Esophagus muscularis mucosa (tissue), 4 donors: ENCODE measurements at regions not wholly inside any gene's neighbourhood (a gene's known extent, or its start where the extent isn't known, plus 50 kb on each side); places are given as distances from the start of the nearest gene placed in this dataset.

ENCODE experiments used
- DNase-seq: peaks from one replicate; pipeline ENCODE4 v3.0.0-alpha.2; 2017; ENCODE audit errors: extremely low spot score
- H3K27ac ChIP-seq, 4 donors: fragments of 200-600 bp; sonication (generic); replicated peaks in 1 of 4; 1 replicate in 3 of 4; 2 replicates in 1 of 4; pipeline ENCODE4 v1.5.1; 2016 to 2019; ENCODE audit warnings: mild to moderate bottlenecking in 1 of 4
- H3K27me3 ChIP-seq, 4 donors: fragments of 200-600 bp; sonication (generic); one replicate each; pipeline versions ENCODE4 v1.5.1 to v1.6.0; 2016 to 2019
- H3K36me3 ChIP-seq, 4 donors: fragments of 200-600 bp; sonication (generic); one replicate each; pipeline ENCODE4 v1.5.1; 2016 to 2019
- H3K4me1 ChIP-seq, 4 donors: fragments of 200-600 bp; sonication (generic); one replicate each; pipeline ENCODE4 v1.5.1; 2016 to 2019
- H3K4me3 ChIP-seq, 4 donors: fragments of 200-600 bp; sonication (generic); 1 replicate in 2 of 4; 2 replicates in 2 of 4; pipeline ENCODE4 v1.5.1; 2016 to 2019; ENCODE audit warnings: mild to moderate bottlenecking in 4 of 4, moderate library complexity in 1 of 4
- H3K9me3 ChIP-seq, 4 donors: fragments of 200-600 bp; sonication (generic); 1 replicate in 3 of 4; 2 replicates in 1 of 4; pipeline ENCODE4 v1.5.1; 2016 to 2019
- EP300 ChIP-seq: sonication (generic); formaldehyde crosslinking; IDR thresholded peaks from one replicate; pipeline ENCODE4 v1.6.1; 2017; ENCODE audit warnings: antibody characterized with exemption
- POLR2A ChIP-seq: fragments of 450-650 bp; IDR thresholded peaks from one replicate; pipeline ENCODE4 v1.6.1; 2017; ENCODE audit warnings: antibody characterized with exemption, moderate library complexity, mild to moderate bottlenecking, low read depth
- POLR2AphosphoS5 ChIP-seq, 2 donors: sonication (generic); formaldehyde crosslinking; IDR thresholded peaks; one replicate each; pipeline ENCODE4 v1.6.1; 2017; ENCODE audit warnings: antibody characterized with exemption in 2 of 2
- WGBS: methylation state at CpG from one replicate; pipeline ENCODE4 v1.1.5; 2018; 5-methylcytosine and 5-hydroxymethylcytosine counted together
- intact Hi-C: fragments of 100-400 bp; cut with DNase I; formaldehyde crosslinking; loops from one replicate; pipeline ENCODE4 v1.15.1; 2023
- TF ChIP-seq, protein P1 (sequence below), 3 experiments: fragments of 200-600 bp in 2 of 3; fragments of 450-650 bp in 1 of 3; sonication (generic) in 2 of 3; IDR thresholded peaks; one replicate each; pipeline ENCODE4 v1.5.1; 2017 to 2019; ENCODE audit warnings: antibody characterized with exemption in 3 of 3, mild to moderate bottlenecking in 2 of 3, moderate library complexity in 1 of 3

DNA sequence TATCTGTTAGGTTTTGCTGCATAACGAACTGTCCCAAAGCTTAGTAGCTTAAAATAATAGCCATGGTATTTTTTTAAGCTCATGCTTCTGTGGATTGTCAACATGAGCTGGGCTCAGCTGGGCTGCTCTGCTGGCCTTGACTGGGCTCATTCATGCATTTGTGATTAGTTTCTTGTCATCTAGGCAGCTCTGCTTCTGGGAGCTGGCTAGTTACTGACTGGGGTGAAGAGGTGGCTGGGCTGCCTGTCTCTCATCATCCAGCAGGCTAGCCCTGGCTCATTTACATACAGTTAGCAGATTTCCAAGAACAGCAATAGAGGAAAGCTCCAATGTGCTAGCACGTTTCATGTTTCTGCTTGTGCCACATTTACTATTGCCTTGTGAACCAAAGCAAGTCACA lies 165.1 kb upstream of the PCSK2 start:
- H3K27ac ChIP-seq = no peak overlapping the region
- no peaks in the 10 kb centered on the region for H3K36me3 ChIP-seq
- H3K9me3 ChIP-seq = peaks cover 0 to 25% (median 11%) of the 10 kb centered on the region in 4 donors
- WGBS = 65% methylated on average over 2 of the region's 2 CpGs
- DNase-seq = no peak
- TF ChIP-seq, protein P1, sequence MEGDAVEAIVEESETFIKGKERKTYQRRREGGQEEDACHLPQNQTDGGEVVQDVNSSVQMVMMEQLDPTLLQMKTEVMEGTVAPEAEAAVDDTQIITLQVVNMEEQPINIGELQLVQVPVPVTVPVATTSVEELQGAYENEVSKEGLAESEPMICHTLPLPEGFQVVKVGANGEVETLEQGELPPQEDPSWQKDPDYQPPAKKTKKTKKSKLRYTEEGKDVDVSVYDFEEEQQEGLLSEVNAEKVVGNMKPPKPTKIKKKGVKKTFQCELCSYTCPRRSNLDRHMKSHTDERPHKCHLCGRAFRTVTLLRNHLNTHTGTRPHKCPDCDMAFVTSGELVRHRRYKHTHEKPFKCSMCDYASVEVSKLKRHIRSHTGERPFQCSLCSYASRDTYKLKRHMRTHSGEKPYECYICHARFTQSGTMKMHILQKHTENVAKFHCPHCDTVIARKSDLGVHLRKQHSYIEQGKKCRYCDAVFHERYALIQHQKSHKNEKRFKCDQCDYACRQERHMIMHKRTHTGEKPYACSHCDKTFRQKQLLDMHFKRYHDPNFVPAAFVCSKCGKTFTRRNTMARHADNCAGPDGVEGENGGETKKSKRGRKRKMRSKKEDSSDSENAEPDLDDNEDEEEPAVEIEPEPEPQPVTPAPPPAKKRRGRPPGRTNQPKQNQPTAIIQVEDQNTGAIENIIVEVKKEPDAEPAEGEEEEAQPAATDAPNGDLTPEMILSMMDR (IDR thresholded peaks at IDR 0.05) = no peak
- TF ChIP-seq POLR2AphosphoS5 (IDR thresholded peaks at IDR 0.05) (no peak), EP300 (no peak), POLR2A (no peak)
- no peaks in the 10 kb centered on the region for H3K4me1 ChIP-seq
- intact Hi-C loops = no loop called here
- H3K4me3 ChIP-seq = no peak overlapping the region
- H3K27me3 ChIP-seq = no peaks in the 10 kb centered on the region

DNA sequence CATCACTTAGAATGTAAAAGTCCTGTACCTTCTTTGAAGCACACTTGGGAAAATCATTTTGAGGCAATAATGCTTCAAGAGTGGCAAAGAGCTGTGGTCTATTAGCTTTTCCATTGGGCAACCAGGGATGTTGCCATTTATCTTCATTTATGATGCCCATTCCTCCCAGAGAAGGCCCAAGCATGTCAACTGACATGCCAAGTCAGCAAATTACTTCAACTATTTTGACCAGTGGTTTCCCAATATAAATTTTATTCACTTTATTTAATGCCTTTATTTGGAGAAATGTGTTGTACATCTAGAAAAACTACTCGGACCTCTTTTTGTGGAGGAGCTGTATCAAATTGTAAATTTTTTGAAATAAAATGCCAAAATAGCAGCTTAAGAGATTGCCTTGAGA lies 164.1 kb upstream of the PCSK2 start:
- intact Hi-C loops = no loop called here
- H3K36me3 ChIP-seq = no peaks in the 10 kb centered on the region
- H3K4me3 ChIP-seq = no peak overlapping the region
- no peaks in the 10 kb centered on the region for H3K4me1 ChIP-seq
- H3K27ac ChIP-seq = no peak overlapping the region
- peaks cover 0 to 18% (median 6%) of the 10 kb centered on the region in 4 donors for H3K9me3 ChIP-seq
- no peaks in the 10 kb centered on the region for H3K27me3 ChIP-seq
- WGBS = 80% methylated on average over 1 of the region's 1 CpG
- no peak for DNase-seq
- TF ChIP-seq, protein P1 (IDR thresholded peaks at IDR 0.05) = no peak
- TF ChIP-seq EP300 = no peak
- TF ChIP-seq POLR2A = no peak
- no peak for TF ChIP-seq POLR2AphosphoS5 (IDR thresholded peaks at IDR 0.05)

DNA sequence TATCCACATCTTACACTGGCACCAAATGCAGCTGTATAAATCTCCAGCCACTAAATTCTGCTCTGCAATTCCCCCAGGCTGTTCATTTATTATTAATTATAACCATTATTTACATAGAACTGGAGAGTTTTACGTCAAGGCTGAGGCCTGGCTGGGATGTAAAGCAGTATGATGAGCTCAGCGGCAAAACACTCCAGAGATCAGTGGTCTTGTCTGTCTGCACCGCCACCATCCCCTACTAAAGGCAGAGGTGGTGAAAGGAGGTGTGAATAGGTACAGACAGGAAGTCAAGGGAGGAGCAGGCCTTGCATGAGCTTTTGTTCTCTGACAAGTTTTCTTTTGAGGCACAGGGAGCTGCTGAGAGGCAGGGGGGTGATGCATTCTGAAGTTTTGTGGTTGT lies 159.9 kb upstream of the PCSK2 start:
- DNase-seq = no peak
- Histone ChIP-seq H3K9me3 (no peaks in the 10 kb centered on the region), H3K4me1 (no peaks in the 10 kb centered on the region), H3K27ac (no peak overlapping the region), H3K36me3 (no peaks in the 10 kb centered on the region), H3K27me3 (no peaks in the 10 kb centered on the region), H3K4me3 (no peak overlapping the region)
- intact Hi-C loops = no loop called here
- 40% methylated on average over 3 of the region's 3 CpGs for WGBS
- TF ChIP-seq POLR2A = no peak
- TF ChIP-seq EP300 = no peak
- TF ChIP-seq, protein P1 (IDR thresholded peaks at IDR 0.05) = no peak
- no peak for TF ChIP-seq POLR2AphosphoS5 (IDR thresholded peaks at IDR 0.05)

DNA sequence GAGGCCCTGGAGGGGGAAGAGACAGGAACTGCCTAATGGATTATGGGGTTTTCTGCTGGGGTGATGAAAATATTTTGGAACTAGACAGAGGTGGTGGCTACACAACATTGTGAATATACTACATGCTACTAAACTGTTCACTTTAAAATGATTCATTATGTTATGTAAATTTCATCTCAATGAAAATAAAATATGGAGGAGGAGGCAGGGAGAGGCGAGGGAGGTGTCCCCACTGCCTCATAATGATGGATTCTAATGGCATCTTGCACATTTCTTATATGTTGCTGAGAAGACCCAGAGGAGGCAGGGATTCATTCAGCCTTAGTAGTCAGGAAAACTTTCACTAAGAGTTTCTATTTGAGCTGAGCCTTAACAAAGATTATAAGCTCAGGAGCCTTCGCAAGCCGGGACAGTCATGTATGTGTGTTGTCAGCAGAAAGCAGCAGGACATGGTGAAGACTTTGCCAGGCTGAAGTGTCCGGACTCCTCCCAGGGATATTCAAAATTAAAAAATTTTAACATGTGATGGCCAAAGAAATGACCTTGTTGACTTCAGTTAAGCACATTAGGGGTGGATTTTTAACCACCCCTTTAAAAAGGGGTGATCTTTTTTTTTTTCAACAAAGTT lies 158.6 kb upstream of the PCSK2 start:
- WGBS = 79% methylated on average over 4 of the region's 4 CpGs
- Histone ChIP-seq H3K27ac (no peak overlapping the region), H3K9me3 (no peaks in the 10 kb centered on the region), H3K36me3 (no peaks in the 10 kb centered on the region), H3K4me1 (no peaks in the 10 kb centered on the region), H3K27me3 (no peaks in the 10 kb centered on the region), H3K4me3 (no peak overlapping the region)
- DNase-seq = no peak
- intact Hi-C loops = no loop called here
- TF ChIP-seq POLR2AphosphoS5 (IDR thresholded peaks at IDR 0.05) (no peak), POLR2A (no peak), EP300 (no peak)
- TF ChIP-seq, protein P1 (IDR thresholded peaks at IDR 0.05) = no peak

DNA sequence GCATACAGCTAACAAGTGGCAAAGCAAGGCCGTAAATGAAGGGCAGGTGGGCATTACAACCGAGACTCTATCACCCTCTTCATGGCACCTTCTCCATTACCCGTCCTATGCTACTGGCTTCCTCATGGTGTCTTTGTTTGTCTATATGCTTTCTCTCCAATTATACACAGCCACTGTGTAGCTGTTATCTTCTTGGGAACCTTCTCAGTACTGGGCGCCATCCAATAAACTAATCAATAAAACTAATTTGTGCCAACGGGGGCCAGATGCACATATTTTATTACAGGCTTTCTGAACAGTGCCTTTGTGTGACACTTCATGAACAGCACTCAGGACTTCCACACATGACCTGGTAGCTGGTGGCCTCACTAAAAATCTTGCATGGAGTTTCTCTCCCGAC lies 149.8 kb upstream of the PCSK2 start:
- no peak for DNase-seq
- Histone ChIP-seq H3K27ac (no peak overlapping the region), H3K4me1 (no peaks in the 10 kb centered on the region), H3K4me3 (no peak overlapping the region), H3K9me3 (no peaks in the 10 kb centered on the region), H3K36me3 (no peaks in the 10 kb centered on the region), H3K27me3 (no peaks in the 10 kb centered on the region)
- WGBS = 80% methylated on average over 6 of the region's 6 CpGs
- TF ChIP-seq, protein P1 (IDR thresholded peaks at IDR 0.05) = no peak
- TF ChIP-seq POLR2AphosphoS5 (IDR thresholded peaks at IDR 0.05) = no peak
- TF ChIP-seq POLR2A = no peak
- no peak for TF ChIP-seq EP300
- intact Hi-C loops = no loop called here
